Tibial artery (tissue), 4 donors: ENCODE measurements at regions not wholly inside any gene's neighbourhood (a gene's known extent, or its start where the extent isn't known, plus 50 kb on each side); places are given as distances from the start of the nearest gene placed in this dataset.

ENCODE experiments used
- DNase-seq, 2 donors: peaks; one replicate each; pipeline ENCODE4 v3.0.0-alpha.2; 2019
- H3K27ac ChIP-seq, 2 donors: fragments of 200-600 bp; sonication (generic) in 1 of 2; 1 replicate in 1 of 2; 2 replicates in 1 of 2; pipeline ENCODE4 v1.5.1; 2018 to 2019; ENCODE audit warnings: mild to moderate bottlenecking in 1 of 2
- H3K27me3 ChIP-seq, 2 donors: fragments of 200-600 bp; sonication (generic) in 1 of 2; one replicate each; pipeline versions ENCODE4 v1.5.1 to v1.6.0; 2016 to 2019
- H3K36me3 ChIP-seq, 3 donors: fragments of 200-600 bp; sonication (generic) in 2 of 3; one replicate each; pipeline ENCODE4 v1.5.1; 2016 to 2019; ENCODE audit warnings: mild to moderate bottlenecking in 2 of 3
- H3K4me1 ChIP-seq, 4 donors: fragments of 200-600 bp; sonication (generic) in 2 of 4; 1 replicate in 3 of 4; 2 replicates in 1 of 4; pipeline ENCODE4 v1.5.1; 2016 to 2019
- H3K4me3 ChIP-seq, 2 donors: fragments of 200-600 bp; sonication (generic) in 1 of 2; 1 replicate in 1 of 2; 2 replicates in 1 of 2; pipeline ENCODE4 v1.5.1; 2018 to 2019; ENCODE audit warnings: mild to moderate bottlenecking in 2 of 2
- H3K9me3 ChIP-seq, 3 donors: fragments of 200-600 bp; sonication (generic) in 1 of 3; one replicate each; pipeline ENCODE4 v1.5.1; 2016 to 2019
- intact Hi-C: fragments of 100-400 bp; cut with DNase I; formaldehyde crosslinking; loops from one replicate; pipeline ENCODE4 v1.15.0; 2023; ENCODE audit warnings: low total_unique reads
- TF ChIP-seq, protein P1 (sequence below), 2 experiments: fragments of 200-600 bp in 1 of 2; fragments of 450-650 bp in 1 of 2; IDR thresholded peaks; one replicate each; pipeline ENCODE4 v1.5.1; 2017 to 2019; ENCODE audit warnings: antibody characterized with exemption in 2 of 2, mild to moderate bottlenecking in 1 of 2, moderate library complexity in 1 of 2

- TF ChIP-seq, protein P1, sequence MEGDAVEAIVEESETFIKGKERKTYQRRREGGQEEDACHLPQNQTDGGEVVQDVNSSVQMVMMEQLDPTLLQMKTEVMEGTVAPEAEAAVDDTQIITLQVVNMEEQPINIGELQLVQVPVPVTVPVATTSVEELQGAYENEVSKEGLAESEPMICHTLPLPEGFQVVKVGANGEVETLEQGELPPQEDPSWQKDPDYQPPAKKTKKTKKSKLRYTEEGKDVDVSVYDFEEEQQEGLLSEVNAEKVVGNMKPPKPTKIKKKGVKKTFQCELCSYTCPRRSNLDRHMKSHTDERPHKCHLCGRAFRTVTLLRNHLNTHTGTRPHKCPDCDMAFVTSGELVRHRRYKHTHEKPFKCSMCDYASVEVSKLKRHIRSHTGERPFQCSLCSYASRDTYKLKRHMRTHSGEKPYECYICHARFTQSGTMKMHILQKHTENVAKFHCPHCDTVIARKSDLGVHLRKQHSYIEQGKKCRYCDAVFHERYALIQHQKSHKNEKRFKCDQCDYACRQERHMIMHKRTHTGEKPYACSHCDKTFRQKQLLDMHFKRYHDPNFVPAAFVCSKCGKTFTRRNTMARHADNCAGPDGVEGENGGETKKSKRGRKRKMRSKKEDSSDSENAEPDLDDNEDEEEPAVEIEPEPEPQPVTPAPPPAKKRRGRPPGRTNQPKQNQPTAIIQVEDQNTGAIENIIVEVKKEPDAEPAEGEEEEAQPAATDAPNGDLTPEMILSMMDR (IDR thresholded peaks at IDR 0.05) = no peak
- intact Hi-C loops = no loop called here
- no peak for DNase-seq
- no peaks in the 10 kb centered on the region for H3K9me3 ChIP-seq
- H3K36me3 ChIP-seq = no peaks in the 10 kb centered on the region
- no peaks in the 10 kb centered on the region for H3K4me1 ChIP-seq
- no peak overlapping the region for H3K4me3 ChIP-seq
- no peak overlapping the region for H3K27ac ChIP-seq
- no peaks in the 10 kb centered on the region for H3K27me3 ChIP-seq
Observed at GRCh38 chr3:144754076-144754783, 782.6 kb downstream of the DIPK2A start.

DNA sequence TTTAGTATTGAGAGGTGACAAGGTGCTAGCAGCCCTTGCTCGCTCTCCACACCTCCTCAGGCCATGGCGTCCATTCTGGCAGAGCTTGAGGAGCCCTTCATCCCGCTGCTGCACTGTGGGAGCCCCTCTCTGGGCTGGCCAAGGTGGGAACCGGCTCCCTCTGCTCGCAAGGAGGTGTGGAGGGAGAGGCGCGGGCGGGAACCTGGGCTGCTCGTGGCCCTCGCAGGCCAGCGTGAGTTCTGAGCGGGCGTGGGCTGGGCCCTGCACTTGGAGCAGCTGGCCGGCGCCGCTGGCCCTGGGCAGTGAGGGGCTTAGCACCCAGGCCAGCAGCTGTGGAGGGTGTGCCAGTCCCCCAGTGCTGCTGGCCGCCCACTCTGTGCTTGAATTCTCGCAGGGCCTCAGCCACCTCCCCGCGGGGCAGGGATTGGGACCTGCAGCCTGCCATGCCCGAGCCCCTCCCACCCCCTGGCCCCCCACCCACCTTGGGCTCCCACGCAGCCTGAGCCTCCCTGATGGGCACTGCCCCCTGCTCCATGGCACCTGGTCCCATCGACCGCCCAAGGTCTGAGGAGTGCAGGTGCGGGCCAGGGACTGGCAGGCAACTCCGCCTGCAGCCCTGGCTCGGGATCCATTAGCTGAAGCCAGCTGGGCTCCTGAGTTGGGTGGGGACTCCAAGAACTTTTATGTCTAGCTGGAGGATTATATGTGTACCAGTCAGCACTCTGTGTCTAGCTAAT lies 785.2 kb downstream of the DIPK2A start:
- intact Hi-C loops = no loop called here
- H3K9me3 ChIP-seq = no peaks in the 10 kb centered on the region
- H3K27ac ChIP-seq = no peak overlapping the region
- no peaks in the 10 kb centered on the region for H3K36me3 ChIP-seq
- TF ChIP-seq, protein P1 (IDR thresholded peaks at IDR 0.05) = no peak
- DNase-seq = no peak
- no peaks in the 10 kb centered on the region for H3K27me3 ChIP-seq
- H3K4me3 ChIP-seq = no peak overlapping the region
- no peaks in the 10 kb centered on the region for H3K4me1 ChIP-seq

DNA sequence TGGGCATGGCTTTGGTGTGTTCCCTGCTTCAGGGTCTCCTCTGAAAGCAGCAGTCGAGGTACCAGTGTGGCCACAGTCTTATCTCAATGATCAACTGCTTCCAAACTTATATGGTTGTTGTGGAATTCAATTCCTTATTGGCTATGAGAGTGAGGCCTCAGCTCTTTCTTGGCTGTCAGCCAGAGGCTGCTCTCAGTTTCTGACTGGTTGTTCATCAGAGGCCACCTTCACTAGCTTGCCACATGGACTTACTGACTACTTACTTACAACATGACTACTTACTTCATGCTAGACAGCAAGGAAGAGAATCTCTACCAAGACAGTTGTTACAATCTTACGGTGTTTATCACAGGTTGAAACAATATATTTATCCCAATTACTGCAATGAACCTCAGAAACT lies 789.2 kb downstream of the DIPK2A start:
- intact Hi-C loops = no loop called here
- H3K27ac ChIP-seq = no peak overlapping the region
- no peaks in the 10 kb centered on the region for H3K9me3 ChIP-seq
- H3K4me3 ChIP-seq = no peak overlapping the region
- no peaks in the 10 kb centered on the region for H3K27me3 ChIP-seq
- H3K4me1 ChIP-seq = no peaks in the 10 kb centered on the region
- H3K36me3 ChIP-seq = no peaks in the 10 kb centered on the region
- no peak for DNase-seq
- TF ChIP-seq, protein P1 (IDR thresholded peaks at IDR 0.05) = no peak

- no peaks in the 10 kb centered on the region for H3K27me3 ChIP-seq
- no peak overlapping the region for H3K27ac ChIP-seq
- H3K9me3 ChIP-seq = no peaks in the 10 kb centered on the region
- no peak overlapping the region for H3K4me3 ChIP-seq
- TF ChIP-seq, protein P1 (IDR thresholded peaks at IDR 0.05) = no peak
- intact Hi-C loops = no loop called here
- no peaks in the 10 kb centered on the region for H3K36me3 ChIP-seq
- DNase-seq = no peak
- H3K4me1 ChIP-seq = no peaks in the 10 kb centered on the region
Observed at GRCh38 chr3:144762091-144762490, 790.5 kb downstream of the DIPK2A start.

- intact Hi-C loops = no loop called here
- no peak for DNase-seq
- Histone ChIP-seq H3K27me3 (no peaks in the 10 kb centered on the region), H3K4me1 (no peaks in the 10 kb centered on the region), H3K27ac (no peak overlapping the region), H3K36me3 (no peaks in the 10 kb centered on the region), H3K4me3 (no peak overlapping the region), H3K9me3 (no peaks in the 10 kb centered on the region)
- TF ChIP-seq, protein P1 (IDR thresholded peaks at IDR 0.05) = no peak
Observed at GRCh38 chr3:144763878-144764454, 792.3 kb downstream of the DIPK2A start.
